A673 (cell line): ENCODE measurements at regions not wholly inside any gene's neighbourhood (a gene's known extent, or its start where the extent isn't known, plus 50 kb on each side); places are given as distances from the start of the nearest gene placed in this dataset.

Experiments used
- BruUV-seq: library from RNA; stranded (reverse); fragments of 400-500 nt; replicated peaks from 2 replicates; lab custom pipeline; 2021; lab: Mats Ljungman, UMichigan
- CTCF ChIA-PET: fragments of 300-600 bp; sonication (Branson Sonifier 250); formaldehyde crosslinking; loops from one replicate; lab custom pipeline; 2022; ENCODE audit warnings: antibody characterized with exemption; lab: Charles Lee
- POLR2A ChIA-PET: fragments of 300-600 bp; sonication (Branson Sonifier 250); formaldehyde crosslinking; loops from one replicate; lab custom pipeline; 2022; ENCODE audit warnings: antibody characterized with exemption; ENCODE audit not compliant: low non-redundant PET; lab: Charles Lee
- DNase-seq: peaks from one replicate; pipeline ENCODE4 v3.0.0-alpha.2; 2015; ENCODE audit warnings: low spot score
- H3K27ac ChIP-seq: fragments of 200-600 bp; sonication (generic); 2 replicates; pipeline ENCODE4 v1.5.1; 2016; ENCODE audit warnings: mixed run types, low read depth, mild to moderate bottlenecking, mixed read lengths, antibody characterized with exemption, low read length; ENCODE audit not compliant: poor library complexity, severe bottlenecking
- H3K27me3 ChIP-seq: fragments of 200-600 bp; sonication (generic); replicated peaks from 2 replicates; pipeline ENCODE4 v1.6.1; 2017; ENCODE audit warnings: mixed run types, low read depth, mild to moderate bottlenecking, mixed read lengths, antibody characterized with exemption, low read length; ENCODE audit not compliant: insufficient read depth, poor library complexity
- H3K36me3 ChIP-seq: fragments of 200-600 bp; sonication (generic); 2 replicates; pipeline ENCODE4 v1.6.1; 2016; ENCODE audit warnings: mixed run types, mild to moderate bottlenecking, mixed read lengths, antibody characterized with exemption, low read length; ENCODE audit not compliant: insufficient read depth, poor library complexity, severe bottlenecking
- H3K4me1 ChIP-seq: fragments of 200-600 bp; sonication (generic); 2 replicates; pipeline ENCODE4 v1.6.1; 2017; ENCODE audit warnings: mixed run types, mild to moderate bottlenecking, mixed read lengths, antibody characterized with exemption, low read length; ENCODE audit not compliant: insufficient read depth, poor library complexity, severe bottlenecking
- H3K4me3 ChIP-seq: fragments of 200-600 bp; sonication (generic); 2 replicates; pipeline ENCODE4 v1.5.1; 2016; ENCODE audit warnings: low read depth, mixed run types, mild to moderate bottlenecking, mixed read lengths, low read length; ENCODE audit not compliant: poor library complexity, severe bottlenecking
- H3K9me3 ChIP-seq: fragments of 200-600 bp; sonication (generic); 2 replicates; pipeline ENCODE4 v1.6.1; 2016; ENCODE audit warnings: mixed run types, low read depth, mild to moderate bottlenecking, mixed read lengths, antibody characterized with exemption, low read length; ENCODE audit not compliant: poor library complexity, severe bottlenecking
- EZH2 ChIP-seq: fragments of 200-600 bp; sonication (generic); IDR thresholded peaks from 2 replicates; pipeline ENCODE4 v1.6.1; 2017; ENCODE audit warnings: borderline replicate concordance, low read depth, mild to moderate bottlenecking, mixed read lengths, antibody characterized with exemption, low read length; ENCODE audit not compliant: poor library complexity, severe bottlenecking
- intact Hi-C: fragments of 100-400 bp; cut with micrococcal nuclease; formaldehyde crosslinking; loops from one replicate; pipeline ENCODE4 v1.10.0; 2022; ENCODE audit not compliant: unreplicated experiment
- TF ChIP-seq, protein P1 (sequence below): fragments of 300-800, 200-600 bp; sonication (generic); conservative IDR thresholded peaks from 2 replicates; pipeline ENCODE4 v1.5.1; 2017; ENCODE audit warnings: low read depth, mild to moderate bottlenecking, antibody characterized with exemption, low read length, moderate library complexity, mixed read lengths

DNA sequence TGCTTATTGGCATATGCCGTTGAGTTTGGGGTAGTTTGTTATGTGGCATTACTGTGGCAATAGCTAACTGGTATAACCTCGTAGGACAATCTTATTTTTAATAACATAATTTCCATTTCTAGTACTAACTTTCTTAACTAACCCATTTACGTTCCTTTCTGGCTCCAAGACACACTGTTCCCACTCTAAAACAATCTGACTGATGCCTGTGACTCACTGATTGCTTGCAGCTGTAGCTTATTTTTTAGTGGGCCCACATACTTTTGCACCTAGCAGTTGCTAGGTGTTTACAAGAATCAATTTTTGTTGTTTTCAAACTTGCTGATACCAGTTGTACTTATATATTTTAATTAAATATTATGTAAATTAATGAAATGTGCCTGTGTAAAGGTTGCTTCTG lies 52.2 kb downstream of the FAT3 start:
- BruUV-seq, result no TSS peak
- TF ChIP-seq, protein P1, sequence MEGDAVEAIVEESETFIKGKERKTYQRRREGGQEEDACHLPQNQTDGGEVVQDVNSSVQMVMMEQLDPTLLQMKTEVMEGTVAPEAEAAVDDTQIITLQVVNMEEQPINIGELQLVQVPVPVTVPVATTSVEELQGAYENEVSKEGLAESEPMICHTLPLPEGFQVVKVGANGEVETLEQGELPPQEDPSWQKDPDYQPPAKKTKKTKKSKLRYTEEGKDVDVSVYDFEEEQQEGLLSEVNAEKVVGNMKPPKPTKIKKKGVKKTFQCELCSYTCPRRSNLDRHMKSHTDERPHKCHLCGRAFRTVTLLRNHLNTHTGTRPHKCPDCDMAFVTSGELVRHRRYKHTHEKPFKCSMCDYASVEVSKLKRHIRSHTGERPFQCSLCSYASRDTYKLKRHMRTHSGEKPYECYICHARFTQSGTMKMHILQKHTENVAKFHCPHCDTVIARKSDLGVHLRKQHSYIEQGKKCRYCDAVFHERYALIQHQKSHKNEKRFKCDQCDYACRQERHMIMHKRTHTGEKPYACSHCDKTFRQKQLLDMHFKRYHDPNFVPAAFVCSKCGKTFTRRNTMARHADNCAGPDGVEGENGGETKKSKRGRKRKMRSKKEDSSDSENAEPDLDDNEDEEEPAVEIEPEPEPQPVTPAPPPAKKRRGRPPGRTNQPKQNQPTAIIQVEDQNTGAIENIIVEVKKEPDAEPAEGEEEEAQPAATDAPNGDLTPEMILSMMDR, result no peak
- TF ChIP-seq EZH2, result no peak
- intact Hi-C loops, result no loop called here
- Histone ChIP-seq H3K4me1 (no peaks in the 10 kb centered on the region), H3K27me3 (no peaks in the 10 kb centered on the region), H3K9me3 (no peaks in the 10 kb centered on the region), H3K36me3 (no peaks in the 10 kb centered on the region), H3K4me3 (no peak overlapping the region), H3K27ac (no peak overlapping the region)
- ChIA-PET POLR2A (no interaction called here), CTCF (no interaction called here)
- DNase-seq, result no peak

DNA sequence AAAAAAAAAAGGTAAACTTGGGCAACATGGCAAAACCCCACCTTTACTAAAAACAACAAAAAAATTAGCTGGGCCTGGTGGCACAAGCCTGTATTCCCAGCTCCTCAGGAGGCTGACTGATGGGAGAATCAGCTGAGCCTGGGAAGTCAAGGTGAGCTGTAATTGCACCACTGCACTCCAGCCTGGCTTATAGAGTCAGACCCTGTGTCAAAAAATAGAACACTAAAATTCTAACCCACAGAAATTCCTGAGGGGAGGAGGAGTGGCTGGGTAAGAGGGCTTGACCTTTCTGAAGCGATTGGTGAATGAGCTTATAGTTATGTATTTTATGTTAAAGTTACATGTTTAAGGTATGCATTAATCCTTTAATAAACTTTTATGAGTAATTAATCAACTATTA lies 53.3 kb downstream of the FAT3 start:
- POLR2A ChIA-PET, result no interaction called here
- no peak overlapping the region for H3K4me3 ChIP-seq
- H3K36me3 ChIP-seq, result no peaks in the 10 kb centered on the region
- intact Hi-C loops, result no loop called here
- DNase-seq, result no peak
- H3K27me3 ChIP-seq, result no peaks in the 10 kb centered on the region
- CTCF ChIA-PET, result no interaction called here
- H3K4me1 ChIP-seq, result no peaks in the 10 kb centered on the region
- H3K9me3 ChIP-seq, result no peaks in the 10 kb centered on the region
- H3K27ac ChIP-seq, result no peak overlapping the region
- TF ChIP-seq EZH2, result no peak
- TF ChIP-seq, protein P1, result no peak
- no TSS peak for BruUV-seq

DNA sequence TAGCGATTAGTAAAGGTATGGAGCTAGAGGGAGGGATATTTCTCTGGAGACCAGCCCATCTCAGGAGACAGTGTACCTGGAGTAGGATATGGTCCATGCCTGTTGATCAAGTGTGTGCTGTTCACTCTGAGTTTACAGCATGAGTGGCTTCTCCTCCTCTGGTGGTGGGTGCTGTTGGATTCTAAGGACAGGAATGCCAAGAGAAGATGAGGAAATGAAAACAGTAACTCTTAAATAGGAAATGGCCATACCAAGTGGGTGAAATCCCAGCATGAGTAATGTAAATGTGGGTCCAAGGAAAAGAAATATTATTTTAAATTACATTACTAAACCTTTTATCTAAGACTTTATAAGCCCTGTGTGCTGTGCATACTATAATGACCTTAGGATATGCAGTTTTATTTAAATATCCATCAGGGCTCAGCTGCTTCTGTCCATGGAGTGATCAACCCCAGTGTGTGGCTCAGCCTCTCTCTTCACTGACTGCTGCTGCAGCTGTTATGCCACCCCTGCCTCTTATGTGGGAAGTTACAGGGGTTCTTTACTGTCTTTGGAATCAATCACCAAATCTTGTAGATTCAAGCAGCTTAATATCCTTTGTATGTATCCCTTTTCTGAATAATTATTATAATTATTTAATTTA lies 54.3 kb downstream of the FAT3 start:
- Histone ChIP-seq H3K9me3 (no peaks in the 10 kb centered on the region), H3K27me3 (peaks cover 3% of the 10 kb centered on the region), H3K4me1 (no peaks in the 10 kb centered on the region), H3K27ac (no peak overlapping the region), H3K36me3 (no peaks in the 10 kb centered on the region), H3K4me3 (no peak overlapping the region)
- TF ChIP-seq, protein P1, result no peak
- no peak for TF ChIP-seq EZH2
- POLR2A ChIA-PET, result no interaction called here
- intact Hi-C loops, result no loop called here
- CTCF ChIA-PET, result no interaction called here
- BruUV-seq, result no TSS peak
- DNase-seq, result no peak
